ENCODE measurements at regions not wholly inside any gene's neighbourhood (a gene's known extent, or its start where the extent isn't known, plus 50 kb on each side); places are given as distances from the start of the nearest gene placed in this dataset.

- H3K4me3 ChIP-seq (ENCODE audit: low read length): no peak overlapping the region
- peak; percentile 6 for DNase-seq (ENCODE audit: low read depth)
- no peak for TF ChIP-seq CTCF (IDR thresholded peaks at IDR 0.05; ENCODE audit: insufficient read depth, low read depth, low read length, missing control alignments)
These were observed 733.6 kb downstream of the EPHA3 start for GRCh38 chr3:89841041-89841440.

DNA sequence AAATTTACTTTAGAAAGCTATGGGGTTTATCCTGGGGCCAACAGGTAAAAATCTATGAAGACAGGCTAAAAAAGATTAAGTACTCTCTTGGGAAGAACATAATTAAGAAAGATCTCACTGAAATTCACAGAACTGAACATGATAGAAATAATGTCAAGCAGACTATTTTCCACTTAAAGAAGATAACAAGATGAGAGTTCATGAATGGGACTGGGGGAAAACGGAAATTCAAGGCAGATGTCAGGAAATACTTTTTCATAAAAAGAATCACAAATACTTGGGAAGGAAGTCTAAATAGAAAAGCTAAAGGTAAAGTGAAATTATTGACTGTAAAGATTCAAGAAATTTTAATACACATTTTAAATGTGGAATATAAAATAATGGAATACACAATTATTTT is 737.6 kb downstream of the EPHA3 start:
- TF ChIP-seq CTCF (IDR thresholded peaks at IDR 0.05; ENCODE audit: insufficient read depth, low read depth, low read length, missing control alignments): no peak
- no peak overlapping the region for H3K4me3 ChIP-seq (ENCODE audit: low read length)
- no peak for DNase-seq (ENCODE audit: low read depth)

GRCh38 chr3:89847955-89848354 is 740.5 kb downstream of the EPHA3 start:
- H3K4me3 ChIP-seq (ENCODE audit: low read length): no peak overlapping the region
- peak; percentile 61 for DNase-seq (ENCODE audit: low read depth)
- no peak for TF ChIP-seq CTCF (IDR thresholded peaks at IDR 0.05; ENCODE audit: insufficient read depth, low read depth, low read length, missing control alignments)

DNA sequence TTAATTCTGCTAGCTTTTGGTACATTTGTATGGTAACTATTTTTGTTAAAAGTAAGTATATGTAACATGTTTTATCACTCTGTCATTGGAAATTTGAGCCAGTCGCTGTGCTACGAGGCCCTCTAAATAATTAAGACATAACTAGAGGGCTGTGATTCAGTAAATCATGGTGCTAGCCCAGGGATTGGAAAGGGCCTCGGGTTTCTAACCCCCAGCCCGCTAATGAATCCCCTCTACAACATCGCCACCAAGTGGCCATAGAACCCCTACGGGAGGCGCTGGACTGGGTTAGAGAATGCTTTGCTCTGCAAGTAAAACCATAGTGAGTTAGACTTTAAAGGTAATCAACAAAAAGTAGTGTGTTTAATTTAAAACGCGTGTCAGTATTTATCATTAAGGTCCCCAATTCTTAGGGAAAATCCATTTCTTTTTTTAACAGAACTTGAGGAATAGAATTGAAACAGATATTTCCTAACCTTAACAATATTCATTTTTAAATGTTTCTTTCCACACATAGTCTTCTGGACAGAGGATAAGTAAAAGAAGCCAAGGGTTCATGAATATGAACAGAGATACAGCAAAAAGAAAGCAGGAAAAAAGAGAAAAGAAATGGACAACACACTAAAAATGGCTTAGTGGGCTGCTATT is 744.7 kb downstream of the EPHA3 start:
- DNase-seq (ENCODE audit: low read depth): peak; percentile 43
- no peak overlapping the region for H3K4me3 ChIP-seq (ENCODE audit: low read length)
- peak; percentile 72 for TF ChIP-seq CTCF (IDR thresholded peaks at IDR 0.05; ENCODE audit: insufficient read depth, low read depth, low read length, missing control alignments)

DNA sequence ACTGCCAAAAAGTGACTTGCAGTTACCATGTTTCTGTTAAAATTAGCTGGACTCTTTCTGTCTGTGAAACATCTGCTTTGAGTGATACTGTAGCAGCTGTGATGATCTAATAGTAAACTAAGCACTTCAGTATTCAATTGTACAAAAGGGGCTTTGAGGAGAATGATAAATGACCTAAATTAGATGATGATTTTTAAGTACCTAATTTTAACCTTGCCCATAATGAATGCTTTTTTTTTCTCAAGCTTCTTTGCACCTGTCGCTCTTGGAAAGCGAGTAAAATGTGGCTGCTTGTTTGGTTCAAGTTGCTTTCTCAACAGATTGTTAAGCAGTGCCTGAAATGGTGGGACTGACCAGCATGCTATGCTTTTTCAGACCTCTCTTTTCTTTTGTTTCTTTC is 752.3 kb downstream of the EPHA3 start:
- no peak overlapping the region for H3K4me3 ChIP-seq (ENCODE audit: low read length)
- DNase-seq (ENCODE audit: low read depth): no peak
- TF ChIP-seq CTCF (IDR thresholded peaks at IDR 0.05; ENCODE audit: insufficient read depth, low read depth, low read length, missing control alignments): no peak

- TF ChIP-seq CTCF (IDR thresholded peaks at IDR 0.05; ENCODE audit: insufficient read depth, low read depth, low read length, missing control alignments): no peak
- no peak overlapping the region for H3K4me3 ChIP-seq (ENCODE audit: low read length)
- peak; percentile 15 for DNase-seq (ENCODE audit: low read depth)
These were observed 759.9 kb downstream of the EPHA3 start for GRCh38 chr3:89867286-89867685.

DNA sequence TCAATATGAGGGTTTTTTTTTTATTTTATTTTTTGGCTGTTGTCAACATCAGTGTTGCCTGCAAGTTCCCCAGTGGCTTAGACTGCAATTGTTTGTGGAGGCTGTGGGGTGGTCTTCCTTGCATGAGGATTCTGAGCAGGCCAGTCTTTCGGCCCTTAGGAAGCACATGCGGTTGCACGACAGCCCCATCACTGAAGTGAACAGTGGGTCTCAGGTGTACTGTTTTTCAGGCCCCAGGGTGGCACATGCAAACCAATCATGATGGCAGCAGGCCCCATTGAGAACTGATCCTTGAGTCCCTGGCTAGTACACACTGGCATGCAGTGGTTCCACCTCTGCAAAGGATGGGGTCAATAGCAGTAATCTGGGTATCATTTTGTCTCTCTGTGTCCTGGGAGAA is 768.7 kb downstream of the EPHA3 start:
- TF ChIP-seq CTCF (IDR thresholded peaks at IDR 0.05; ENCODE audit: insufficient read depth, low read depth, low read length, missing control alignments): no peak
- H3K4me3 ChIP-seq (ENCODE audit: low read length): no peak overlapping the region

More for the DNA sequence above, 768.7 kb downstream of the EPHA3 start:
- no peak for DNase-seq (ENCODE audit: low read depth)
